IMR-90 (cell line): ENCODE measurements at regions not wholly inside any gene's neighbourhood (a gene's known extent, or its start where the extent isn't known, plus 50 kb on each side); places are given as distances from the start of the nearest gene placed in this dataset.
"Not testable (repeated sequence)": the region's sequence is repeated elsewhere in the genome, so short reads cannot be mapped to it uniquely, and the experiment has no call there.

Source experiments
- CTCF ChIP-seq: conservative IDR thresholded peaks from 2 replicates; pipeline ENCODE4 v1.5.1; 2012; ENCODE audit warnings: mild to moderate bottlenecking, low read depth, low read length, improper control_type of control experiment
- ELK1 ChIP-seq: fragments of 150-350 bp; IDR thresholded peaks from 2 replicates; pipeline ENCODE4 v1.6.1; 2016; ENCODE audit warnings: low read depth, mild to moderate bottlenecking, low read length, moderate library complexity, borderline replicate concordance
- MAFK ChIP-seq: IDR thresholded peaks from 2 replicates; pipeline ENCODE4 v1.6.1; 2012; ENCODE audit warnings: low read depth, low read length, improper control_type of control experiment
- MAZ ChIP-seq: IDR thresholded peaks from 2 replicates; pipeline ENCODE4 v1.6.1; 2012; ENCODE audit warnings: low read depth, mild to moderate bottlenecking, low read length, improper control_type of control experiment, moderate library complexity, borderline replicate concordance
- MXI1 ChIP-seq: IDR thresholded peaks from 2 replicates; pipeline ENCODE4 v1.6.1; 2012; ENCODE audit warnings: low read depth, mild to moderate bottlenecking, low read length, moderate library complexity, borderline replicate concordance
- POLR2A ChIP-seq: IDR thresholded peaks from 2 replicates; pipeline ENCODE4 v1.6.1; 2012; ENCODE audit warnings: mild to moderate bottlenecking, low read depth, low read length
- RAD21 ChIP-seq: IDR thresholded peaks from 2 replicates; pipeline ENCODE4 v1.6.1; 2012; ENCODE audit warnings: low read length, improper control_type of control experiment
- RCOR1 ChIP-seq: IDR thresholded peaks from 2 replicates; pipeline ENCODE4 v1.6.1; 2012; ENCODE audit warnings: mild to moderate bottlenecking, low read length, improper control_type of control experiment; ENCODE audit not compliant: insufficient replicate concordance
- RFX5 ChIP-seq: IDR thresholded peaks from 2 replicates; pipeline ENCODE4 v1.8.0; 2012; ENCODE audit warnings: low read depth, mild to moderate bottlenecking, low read length, moderate library complexity
- SMC3 ChIP-seq: fragments of 150-350 bp; IDR thresholded peaks from 2 replicates; pipeline ENCODE4 v1.6.1; 2016; ENCODE audit warnings: low read depth, mild to moderate bottlenecking, antibody characterized with exemption, low read length, moderate library complexity
- TF ChIP-seq, protein P1 (sequence below): fragments of 150-350 bp; IDR thresholded peaks from 2 replicates; pipeline ENCODE4 v1.6.1; 2017; ENCODE audit warnings: mild to moderate bottlenecking, antibody characterized with exemption, low read length, low read depth

GRCh38 chr11:49783841-49784240 is 168.3 kb upstream of the OR4C13 start:
- TF ChIP-seq CTCF, MAFK, RAD21, RFX5, RCOR1, MAZ, ELK1, POLR2A, SMC3, MXI1: not testable (repeated sequence)
- TF ChIP-seq, protein P1, sequence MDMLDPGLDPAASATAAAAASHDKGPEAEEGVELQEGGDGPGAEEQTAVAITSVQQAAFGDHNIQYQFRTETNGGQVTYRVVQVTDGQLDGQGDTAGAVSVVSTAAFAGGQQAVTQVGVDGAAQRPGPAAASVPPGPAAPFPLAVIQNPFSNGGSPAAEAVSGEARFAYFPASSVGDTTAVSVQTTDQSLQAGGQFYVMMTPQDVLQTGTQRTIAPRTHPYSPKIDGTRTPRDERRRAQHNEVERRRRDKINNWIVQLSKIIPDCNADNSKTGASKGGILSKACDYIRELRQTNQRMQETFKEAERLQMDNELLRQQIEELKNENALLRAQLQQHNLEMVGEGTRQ, result not testable (repeated sequence)
